NCI-H2081 (cell line): ENCODE measurements at regions not wholly inside any gene's neighbourhood (a gene's known extent, or its start where the extent isn't known, plus 50 kb on each side); places are given as distances from the start of the nearest gene placed in this dataset.
"Not testable (repeated sequence)": the region's sequence is repeated elsewhere in the genome, so short reads cannot be mapped to it uniquely, and the experiment has no call there.

ENCODE experiments used
- DNase-seq, 2 experiments: peaks; one replicate each; lab custom pipeline; 2025; lab: John Stamatoyannopoulos, UW

DNA sequence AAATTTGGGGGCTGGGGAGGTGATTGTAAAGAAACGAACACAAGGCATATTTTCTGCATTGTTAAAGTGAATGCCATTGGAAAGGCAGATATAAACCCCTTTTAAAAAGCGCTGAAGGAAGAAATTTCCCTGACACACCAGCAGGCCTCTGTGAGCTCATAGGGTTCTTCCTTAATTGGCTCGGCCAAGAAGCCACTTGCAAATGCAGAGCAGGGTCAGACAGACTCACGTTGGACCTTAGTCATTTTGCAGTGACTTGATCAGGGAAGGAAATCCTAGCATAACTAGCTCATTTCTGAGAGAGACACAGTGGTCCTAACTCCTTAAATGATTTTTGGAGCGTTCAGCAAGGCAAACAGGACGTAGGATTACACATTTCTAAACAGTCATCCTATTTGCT lies 1461.4 kb downstream of the GATA3 start:
- no peak for DNase-seq

DNA sequence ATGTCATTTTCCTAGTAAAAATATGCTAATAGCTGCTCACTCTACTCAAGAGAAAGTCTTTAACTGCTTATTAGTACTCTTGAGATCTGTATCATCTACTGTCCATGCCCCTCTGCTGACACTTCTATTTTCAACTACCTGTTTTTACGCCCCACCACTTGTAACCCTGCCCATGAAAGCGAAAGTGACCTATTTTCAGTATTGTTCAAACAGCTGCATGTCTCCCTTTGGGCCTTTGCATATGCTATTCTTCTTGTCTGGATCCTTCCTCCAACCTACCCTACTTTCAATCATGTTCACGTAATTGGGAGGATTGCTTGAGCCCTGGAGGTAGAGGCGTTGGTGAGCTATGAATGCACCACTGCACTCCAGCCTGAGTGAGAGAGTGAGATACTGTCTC lies 1481.3 kb downstream of the GATA3 start:
- DNase-seq, result no peak

GRCh38 chr10:9545073-9545472 lies 1472.6 kb upstream of the CELF2 start:
- DNase-seq, result no peak

GRCh38 chr10:9547936-9548904 lies 1469.5 kb upstream of the CELF2 start:
- no peak for DNase-seq

DNA sequence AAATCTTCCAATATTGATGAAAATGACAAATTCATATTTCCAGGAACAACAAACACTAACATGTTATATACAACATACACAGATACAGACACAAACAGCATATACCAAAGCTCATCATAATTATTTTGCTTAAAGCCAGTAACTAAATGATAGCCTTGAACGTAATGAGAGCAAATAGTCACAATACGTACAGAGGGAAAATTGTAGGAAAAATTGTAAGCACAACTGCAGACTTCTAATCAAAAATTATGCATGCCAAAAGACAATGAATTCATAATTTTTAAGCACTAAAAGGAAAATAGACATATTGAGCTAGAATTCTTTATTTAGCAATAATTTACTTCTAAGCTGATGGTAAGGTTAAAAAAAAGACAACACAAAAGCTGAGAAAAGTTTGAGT lies 1466.9 kb upstream of the CELF2 start:
- no peak for DNase-seq

DNA sequence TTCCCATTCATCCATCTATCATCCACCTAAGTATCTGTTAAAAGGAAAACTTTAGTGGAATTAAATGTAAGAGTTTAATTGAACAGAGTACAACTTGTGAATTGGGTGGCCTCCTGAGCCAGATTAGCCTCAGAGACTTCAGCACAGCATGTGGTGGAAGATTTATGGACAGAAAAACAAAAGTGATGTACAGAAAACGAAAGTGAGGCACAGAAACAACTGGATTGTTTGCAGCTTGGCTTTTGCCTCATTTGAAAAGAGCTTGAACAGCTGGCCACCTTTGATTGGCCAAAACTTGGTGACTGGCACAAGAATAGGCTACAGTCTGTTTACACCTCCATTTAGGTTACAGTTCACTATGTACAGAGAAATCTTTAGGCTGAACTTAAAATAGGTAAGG lies 1463.4 kb upstream of the CELF2 start:
- no peak for DNase-seq

DNA sequence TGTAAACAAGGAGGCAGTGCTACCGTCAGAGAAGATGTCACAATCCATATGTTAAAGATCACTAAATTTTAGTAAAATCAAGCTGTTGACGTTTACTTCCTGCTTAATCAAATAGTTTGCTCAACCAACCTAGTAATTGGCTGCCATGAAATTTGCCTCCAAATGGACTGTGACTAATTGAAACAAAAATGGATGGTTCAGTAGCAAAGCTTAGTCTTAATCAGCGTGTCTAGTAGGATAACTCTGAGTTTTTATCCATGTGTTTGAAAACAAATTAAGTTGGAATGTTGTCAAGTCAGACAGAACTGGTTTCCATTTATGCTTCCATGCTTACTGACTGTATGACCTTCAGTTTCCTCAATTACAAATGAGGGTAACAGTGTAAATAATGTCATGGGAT lies 1456.7 kb upstream of the CELF2 start:
- DNase-seq, result no peak

GRCh38 chr10:9561821-9562505 lies 1455.7 kb upstream of the CELF2 start:
- no peak for DNase-seq

DNA sequence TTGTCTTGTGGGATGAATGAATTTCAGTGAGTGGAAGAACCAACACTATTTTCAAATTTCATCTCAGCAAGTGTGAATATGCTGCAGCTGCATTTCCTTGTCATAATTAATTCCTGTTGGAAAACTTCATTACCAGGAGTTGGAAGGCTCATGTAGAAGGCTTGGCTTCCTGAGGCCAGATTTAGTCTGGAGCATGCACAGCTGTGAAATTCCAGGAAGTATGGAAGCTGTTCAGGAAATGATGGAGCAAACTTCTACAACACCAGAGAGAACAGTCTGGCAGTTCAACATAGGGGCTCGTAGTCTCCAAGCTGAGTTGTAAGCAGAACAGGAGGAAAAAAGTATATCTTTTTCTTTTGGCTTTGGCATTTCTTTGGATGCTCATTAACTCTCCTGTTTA lies 1439.9 kb upstream of the CELF2 start:
- DNase-seq, result no peak

- no peak for DNase-seq
These were observed 1438.5 kb upstream of the CELF2 start for GRCh38 chr10:9579110-9579705.

DNA sequence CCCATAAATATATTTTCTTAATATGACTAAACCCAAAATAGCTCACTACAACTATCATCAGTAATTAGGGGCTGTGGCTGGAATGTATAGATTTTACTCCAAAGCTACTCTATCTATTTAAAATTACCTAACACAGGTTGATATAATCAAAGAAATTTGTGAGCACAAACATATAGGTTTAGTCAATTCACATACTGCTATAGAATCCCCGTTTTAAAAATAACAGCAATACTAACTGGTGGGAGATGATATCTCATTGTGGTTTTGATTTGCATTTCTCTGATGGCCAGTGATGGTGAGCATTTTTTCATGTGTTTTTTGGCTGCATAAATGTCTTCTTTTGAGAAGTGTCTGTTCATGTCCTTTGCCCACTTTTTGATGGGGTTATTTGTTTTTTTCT lies 1434.9 kb upstream of the CELF2 start:
- DNase-seq, result not testable (repeated sequence)

- no peak for DNase-seq
These were observed 1421.2 kb upstream of the CELF2 start for GRCh38 chr10:9596368-9596920.

- no peak for DNase-seq
These were observed 1414.7 kb upstream of the CELF2 start for GRCh38 chr10:9602998-9603397.

DNA sequence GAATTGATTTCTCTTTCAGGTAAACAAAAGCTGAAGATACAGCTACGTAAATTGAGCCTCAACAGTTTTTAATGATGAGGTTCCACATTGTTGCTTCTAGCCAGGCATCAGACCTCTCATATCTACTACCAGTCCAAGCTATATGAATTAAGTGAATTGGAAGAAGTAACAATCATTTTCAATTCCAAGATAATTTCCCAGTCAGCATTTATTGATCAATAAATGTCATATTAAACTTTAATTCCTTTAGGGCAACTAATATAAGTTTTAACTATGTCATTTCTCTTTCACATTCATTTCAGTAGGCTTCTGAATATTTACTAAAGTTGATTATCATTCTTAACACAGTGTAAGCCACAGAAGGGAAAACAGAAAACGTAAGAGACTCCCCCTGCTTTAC lies 1413.7 kb upstream of the CELF2 start:
- DNase-seq, result no peak

GRCh38 chr10:9605231-9605630 lies 1412.4 kb upstream of the CELF2 start:
- no peak for DNase-seq

DNA sequence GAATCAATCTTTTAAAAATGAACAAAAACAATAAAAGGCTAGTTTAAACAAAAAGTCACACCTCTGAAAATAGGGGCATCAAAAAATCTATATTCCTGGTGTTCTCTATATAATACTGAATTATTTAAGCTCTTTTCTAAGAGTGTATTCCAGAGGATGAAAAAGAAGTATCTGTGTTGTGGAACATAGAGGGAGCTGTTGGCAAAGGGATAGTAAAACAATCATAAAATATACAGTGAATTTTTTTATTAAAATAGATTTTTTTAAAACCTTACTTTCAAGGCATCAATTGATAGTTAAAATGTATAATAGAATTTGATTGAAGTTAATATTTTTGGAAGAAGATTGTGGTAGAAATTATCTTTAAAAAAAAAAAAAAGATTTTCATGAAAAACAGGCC lies 1409.1 kb upstream of the CELF2 start:
- no peak for DNase-seq

DNA sequence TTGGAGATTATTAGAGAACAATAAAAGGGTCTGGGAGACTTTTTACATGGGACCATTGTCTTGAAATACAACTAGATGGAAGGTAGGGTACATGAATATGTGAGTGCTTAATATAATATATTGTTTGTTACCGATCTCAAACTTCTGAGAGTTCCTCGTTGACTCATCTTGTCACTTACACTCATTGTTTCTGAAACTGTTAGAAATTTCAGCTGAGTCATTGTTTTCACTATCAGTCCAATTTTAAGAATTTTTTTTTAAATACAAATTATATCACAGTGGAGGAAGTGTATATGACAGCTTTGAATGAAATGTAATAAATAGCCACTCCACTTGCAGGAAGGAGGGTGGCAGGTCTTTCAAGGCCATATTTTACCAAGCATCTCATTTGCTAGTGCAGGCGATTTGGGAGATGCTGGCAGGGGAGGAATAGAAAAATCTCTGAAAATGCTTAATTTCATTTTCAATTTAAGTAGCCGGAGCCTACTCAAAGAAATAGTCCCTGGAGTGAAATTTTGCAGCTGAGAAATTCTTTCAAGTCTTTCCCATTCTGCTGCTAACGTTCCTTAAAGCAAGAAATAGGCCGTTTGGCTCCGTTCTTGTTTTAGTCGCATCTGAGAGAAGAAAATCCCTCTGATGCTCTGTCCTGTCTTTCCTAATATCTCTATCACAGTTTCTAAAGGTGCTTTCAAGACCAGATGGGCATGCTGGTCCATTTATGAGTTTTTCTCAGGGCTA lies 1404.2 kb upstream of the CELF2 start:
- DNase-seq, result no peak

GRCh38 chr10:9615189-9615588 lies 1402.5 kb upstream of the CELF2 start:
- DNase-seq, result no peak

DNA sequence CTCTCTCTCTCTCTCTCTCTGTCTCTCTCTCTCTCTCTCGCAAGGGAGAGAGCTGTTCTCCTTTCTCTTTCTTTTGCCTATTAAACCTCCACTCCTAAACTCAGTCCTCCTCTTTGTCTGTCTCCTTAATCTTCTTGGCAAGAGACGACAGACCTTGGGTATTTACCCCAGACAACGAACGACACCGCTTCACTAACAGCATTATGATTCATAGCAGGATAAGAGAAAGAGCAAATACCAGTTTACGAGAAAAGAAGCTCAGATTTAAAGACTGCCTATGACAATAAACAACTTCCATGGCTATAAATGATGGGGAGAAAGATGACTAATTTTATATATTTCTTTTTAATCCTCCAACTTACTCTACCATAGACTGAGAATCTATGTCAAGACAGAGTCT lies 1396.5 kb upstream of the CELF2 start:
- DNase-seq, result no peak

DNA sequence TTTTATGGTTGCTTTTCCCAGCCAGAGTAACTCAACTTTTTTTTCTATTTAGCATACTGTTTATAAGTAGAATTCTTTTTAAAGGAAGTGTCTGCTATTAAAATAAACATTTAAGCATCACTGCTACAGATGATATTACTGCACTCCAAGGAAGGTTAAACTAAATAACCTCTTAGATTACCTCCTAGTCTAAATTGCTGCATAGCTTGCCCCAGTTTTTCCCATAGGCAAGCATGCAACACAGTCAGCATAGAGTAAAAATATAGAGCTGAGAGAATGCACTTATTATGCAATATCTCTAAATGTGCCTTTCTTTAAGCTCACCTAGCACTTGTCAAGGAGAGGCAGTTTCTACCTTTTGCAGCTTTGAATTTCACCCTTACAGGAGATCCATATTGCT lies 1392.4 kb upstream of the CELF2 start:
- no peak for DNase-seq

DNA sequence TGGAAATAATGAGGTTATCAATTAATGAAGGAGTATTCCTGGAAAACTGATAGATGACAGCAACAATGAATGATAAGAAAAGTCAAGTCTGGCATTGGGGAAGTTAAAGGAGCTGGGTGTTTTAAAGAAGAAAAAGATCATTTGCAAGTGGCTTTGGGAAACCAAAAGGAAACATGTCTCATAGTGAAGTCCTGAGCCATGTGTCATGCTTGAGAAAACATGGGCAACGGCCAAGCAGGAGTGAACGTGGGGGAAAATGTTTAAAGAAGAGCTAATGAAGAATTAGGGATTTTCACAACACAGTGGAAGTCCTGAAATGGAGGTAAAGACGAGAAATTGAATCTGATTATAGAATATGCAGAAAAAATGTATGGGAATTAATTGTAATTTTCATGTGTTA lies 1383.2 kb upstream of the CELF2 start:
- DNase-seq, result no peak

DNA sequence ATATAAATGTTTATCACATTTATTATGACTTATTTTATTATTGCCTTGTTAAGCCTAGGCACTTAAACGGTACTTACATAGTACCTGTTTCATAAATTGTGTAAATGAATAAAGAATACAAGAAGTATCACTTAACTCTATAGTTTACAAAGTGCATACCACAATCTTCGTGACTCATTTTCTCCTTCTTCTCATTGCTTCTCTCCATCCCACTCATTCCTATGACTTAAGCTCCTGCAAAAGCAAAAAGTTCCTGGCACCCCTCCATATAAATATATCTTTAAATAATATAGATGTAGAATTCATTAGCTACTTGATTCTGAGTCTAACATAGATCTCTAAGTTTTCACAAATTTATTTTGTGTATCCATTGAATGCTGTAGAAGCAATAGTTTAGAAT lies 1382.0 kb upstream of the CELF2 start:
- DNase-seq, result no peak
